HUES48 (cell line): ENCODE measurements at regions not wholly inside any gene's neighbourhood (a gene's known extent, or its start where the extent isn't known, plus 50 kb on each side); places are given as distances from the start of the nearest gene placed in this dataset.

Experiments used
- H3K27ac ChIP-seq: one replicate; pipeline ENCODE4 v1.7.0; 2013; ENCODE audit warnings: low read depth, low read length, inconsistent platforms
- H3K27me3 ChIP-seq: 2 replicates; pipeline ENCODE4 v1.6.1; 2013; ENCODE audit warnings: mild to moderate bottlenecking, low read length; ENCODE audit not compliant: control insufficient read depth, insufficient read depth
- H3K36me3 ChIP-seq: 2 replicates; pipeline ENCODE4 v1.6.1; 2013; ENCODE audit warnings: low read length; ENCODE audit not compliant: control insufficient read depth, insufficient read depth
- H3K4me1 ChIP-seq: 2 replicates; pipeline ENCODE4 v1.6.1; 2013; ENCODE audit warnings: mild to moderate bottlenecking, low read length; ENCODE audit not compliant: control insufficient read depth, insufficient read depth
- H3K4me3 ChIP-seq: 2 replicates; pipeline ENCODE4 v1.5.1; 2013; ENCODE audit warnings: mild to moderate bottlenecking, low read depth, low read length
- H3K9ac ChIP-seq: 2 replicates; pipeline ENCODE4 v1.6.1; 2013; ENCODE audit warnings: mild to moderate bottlenecking, low read depth, low read length, moderate library complexity
- H3K9me3 ChIP-seq: 2 replicates; pipeline ENCODE4 v1.6.1; 2013; ENCODE audit warnings: low read length; ENCODE audit not compliant: control insufficient read depth, insufficient read depth

GRCh38 chr4:100130964-100131363 is 59.3 kb downstream of the DDIT4L start:
- Histone ChIP-seq H3K9me3 (no peaks in the 10 kb centered on the region), H3K36me3 (no peaks in the 10 kb centered on the region), H3K4me1 (no peaks in the 10 kb centered on the region; the same call in 1 of the 2 replicates), H3K9ac (no peak overlapping the region), H3K27ac (no peak overlapping the region), H3K4me3 (no peak overlapping the region), H3K27me3 (no peaks in the 10 kb centered on the region)

GRCh38 chr4:100130491-100130890 is 59.8 kb downstream of the DDIT4L start:
- Histone ChIP-seq H3K4me3 (no peak overlapping the region), H3K4me1 (no peaks in the 10 kb centered on the region; the same call in 1 of the 2 replicates), H3K9me3 (no peaks in the 10 kb centered on the region), H3K27ac (no peak overlapping the region), H3K9ac (no peak overlapping the region), H3K27me3 (no peaks in the 10 kb centered on the region), H3K36me3 (no peaks in the 10 kb centered on the region)

- no peak overlapping the region for H3K9ac ChIP-seq
- no peak overlapping the region for H3K27ac ChIP-seq
- H3K36me3 ChIP-seq: no peaks in the 10 kb centered on the region
- no peak overlapping the region for H3K4me3 ChIP-seq
- H3K4me1 ChIP-seq: no peaks in the 10 kb centered on the region; the same call in 1 of the 2 replicates
- H3K9me3 ChIP-seq: no peaks in the 10 kb centered on the region
- no peaks in the 10 kb centered on the region for H3K27me3 ChIP-seq
Measured at GRCh38 chr4:100129774-100130173, 60.5 kb downstream of the DDIT4L start.

GRCh38 chr4:100128338-100128737 is 61.9 kb downstream of the DDIT4L start:
- Histone ChIP-seq H3K9me3 (no peaks in the 10 kb centered on the region), H3K4me1 (no peaks in the 10 kb centered on the region; the same call in 1 of the 2 replicates), H3K36me3 (no peaks in the 10 kb centered on the region), H3K9ac (no peak overlapping the region), H3K27me3 (no peaks in the 10 kb centered on the region), H3K27ac (no peak overlapping the region), H3K4me3 (no peak overlapping the region)

GRCh38 chr4:100124715-100125114 is 65.6 kb downstream of the DDIT4L start:
- Histone ChIP-seq H3K36me3 (no peaks in the 10 kb centered on the region), H3K4me1 (no peaks in the 10 kb centered on the region; the same call in 1 of the 2 replicates), H3K9me3 (no peaks in the 10 kb centered on the region)

GRCh38 chr4:100118181-100118580 is 72.1 kb downstream of the DDIT4L start:
- no peak overlapping the region for H3K9ac ChIP-seq
- H3K36me3 ChIP-seq: no peaks in the 10 kb centered on the region
- H3K9me3 ChIP-seq: no peaks in the 10 kb centered on the region
- H3K27me3 ChIP-seq: peaks cover 11% of the 10 kb centered on the region
- H3K4me1 ChIP-seq: peaks cover 27% of the 10 kb centered on the region
- H3K4me3 ChIP-seq: no peak overlapping the region
- no peak overlapping the region for H3K27ac ChIP-seq

More at GRCh38 chr4:100124715-100125114, 65.6 kb downstream of the DDIT4L start:
- H3K27ac ChIP-seq: no peak overlapping the region
- no peak overlapping the region for H3K4me3 ChIP-seq
- no peak overlapping the region for H3K9ac ChIP-seq
- no peaks in the 10 kb centered on the region for H3K27me3 ChIP-seq

GRCh38 chr4:100117750-100118149 is 72.5 kb downstream of the DDIT4L start:
- Histone ChIP-seq H3K9ac (no peak overlapping the region), H3K36me3 (no peaks in the 10 kb centered on the region), H3K4me1 (peaks cover 31% of the 10 kb centered on the region), H3K4me3 (no peak overlapping the region), H3K9me3 (no peaks in the 10 kb centered on the region), H3K27ac (no peak overlapping the region), H3K27me3 (peaks cover 11% of the 10 kb centered on the region)

- Histone ChIP-seq H3K9me3 (no peaks in the 10 kb centered on the region), H3K4me1 (peaks cover 34% of the 10 kb centered on the region), H3K4me3 (no peak overlapping the region; the same call in 1 of the 2 replicates), H3K27ac (no peak overlapping the region), H3K27me3 (peaks cover 11% of the 10 kb centered on the region), H3K9ac (no peak overlapping the region), H3K36me3 (no peaks in the 10 kb centered on the region)
Measured at GRCh38 chr4:100114909-100115308, 75.4 kb downstream of the DDIT4L start.

GRCh38 chr4:100113732-100114131 is 76.5 kb downstream of the DDIT4L start:
- H3K4me1 ChIP-seq: peaks cover 34% of the 10 kb centered on the region
- peaks cover 11% of the 10 kb centered on the region for H3K27me3 ChIP-seq
- H3K27ac ChIP-seq: peak overlapping the region; percentile 73
- no peaks in the 10 kb centered on the region for H3K9me3 ChIP-seq
- H3K4me3 ChIP-seq: no peak overlapping the region
- H3K36me3 ChIP-seq: no peaks in the 10 kb centered on the region
- H3K9ac ChIP-seq: no peak overlapping the region

GRCh38 chr4:100113096-100113495 is 77.2 kb downstream of the DDIT4L start:
- H3K9me3 ChIP-seq: no peaks in the 10 kb centered on the region
- no peak overlapping the region for H3K9ac ChIP-seq
- H3K27ac ChIP-seq: peak overlapping the region; percentile 73
- H3K36me3 ChIP-seq: no peaks in the 10 kb centered on the region
- peaks cover 34% of the 10 kb centered on the region for H3K4me1 ChIP-seq
- peaks cover 11% of the 10 kb centered on the region for H3K27me3 ChIP-seq
- no peak overlapping the region for H3K4me3 ChIP-seq

GRCh38 chr4:100109921-100110320 is 80.3 kb downstream of the DDIT4L start:
- Histone ChIP-seq H3K4me1 (peaks cover 20% of the 10 kb centered on the region), H3K27me3 (no peaks in the 10 kb centered on the region; the same call in 1 of the 2 replicates), H3K9ac (no peak overlapping the region), H3K4me3 (no peak overlapping the region), H3K36me3 (no peaks in the 10 kb centered on the region), H3K27ac (no peak overlapping the region), H3K9me3 (no peaks in the 10 kb centered on the region)

GRCh38 chr4:100108869-100109268 is 81.4 kb downstream of the DDIT4L start:
- Histone ChIP-seq H3K4me1 (peaks cover 11% of the 10 kb centered on the region), H3K27me3 (no peaks in the 10 kb centered on the region), H3K9me3 (no peaks in the 10 kb centered on the region), H3K9ac (no peak overlapping the region), H3K27ac (no peak overlapping the region), H3K36me3 (no peaks in the 10 kb centered on the region), H3K4me3 (no peak overlapping the region)
